NCI-H2196 (cell line): ENCODE measurements at regions not wholly inside any gene's neighbourhood (a gene's known extent, or its start where the extent isn't known, plus 50 kb on each side); places are given as distances from the start of the nearest gene placed in this dataset.

Experiments used
- DNase-seq: peaks from one replicate; lab custom pipeline; 2025; ENCODE audit not compliant: unreplicated experiment; lab: John Stamatoyannopoulos, UW

- DNase-seq = no peak
These were observed 445.2 kb upstream of the FZD8 start for GRCh38 chr10:36087006-36088005.

GRCh38 chr10:36075196-36075595 lies 433.1 kb upstream of the FZD8 start:
- no peak for DNase-seq

GRCh38 chr10:36073796-36074345 lies 431.8 kb upstream of the FZD8 start:
- no peak for DNase-seq

- no peak for DNase-seq
These were observed 426.4 kb upstream of the FZD8 start for GRCh38 chr10:36068542-36068941.

GRCh38 chr10:36067748-36068147 lies 425.7 kb upstream of the FZD8 start:
- no peak for DNase-seq

GRCh38 chr10:36066850-36067249 lies 424.8 kb upstream of the FZD8 start:
- no peak for DNase-seq

- DNase-seq = no peak
These were observed 424.0 kb upstream of the FZD8 start for GRCh38 chr10:36066102-36066501.

- DNase-seq = no peak
These were observed 421.3 kb upstream of the FZD8 start for GRCh38 chr10:36063396-36063795.

GRCh38 chr10:36057731-36058130 lies 415.6 kb upstream of the FZD8 start:
- DNase-seq = no peak

GRCh38 chr10:36057180-36057579 lies 415.1 kb upstream of the FZD8 start:
- no peak for DNase-seq

- no peak for DNase-seq
These were observed 411.7 kb upstream of the FZD8 start for GRCh38 chr10:36053775-36054174.

GRCh38 chr10:36053271-36053670 lies 411.2 kb upstream of the FZD8 start:
- DNase-seq = no peak

GRCh38 chr10:36051500-36051991 lies 409.4 kb upstream of the FZD8 start:
- DNase-seq = no peak

- DNase-seq = no peak
These were observed 408.8 kb upstream of the FZD8 start for GRCh38 chr10:36050763-36051499.

- DNase-seq = no peak
These were observed 406.7 kb upstream of the FZD8 start for GRCh38 chr10:36048780-36049179.

- no peak for DNase-seq
These were observed 406.1 kb upstream of the FZD8 start for GRCh38 chr10:36048236-36048635.

GRCh38 chr10:36042135-36042534 lies 400.0 kb upstream of the FZD8 start:
- DNase-seq = no peak

- DNase-seq = no peak
These were observed 396.3 kb upstream of the FZD8 start for GRCh38 chr10:36038316-36038955.

GRCh38 chr10:36036137-36036536 lies 394.0 kb upstream of the FZD8 start:
- no peak for DNase-seq

- no peak for DNase-seq
These were observed 391.7 kb upstream of the FZD8 start for GRCh38 chr10:36033808-36034207.

GRCh38 chr10:36030516-36030915 lies 388.4 kb upstream of the FZD8 start:
- no peak for DNase-seq
